ENCODE measurements at regions not wholly inside any gene's neighbourhood (a gene's known extent, or its start where the extent isn't known, plus 50 kb on each side); places are given as distances from the start of the nearest gene placed in this dataset.

DNA sequence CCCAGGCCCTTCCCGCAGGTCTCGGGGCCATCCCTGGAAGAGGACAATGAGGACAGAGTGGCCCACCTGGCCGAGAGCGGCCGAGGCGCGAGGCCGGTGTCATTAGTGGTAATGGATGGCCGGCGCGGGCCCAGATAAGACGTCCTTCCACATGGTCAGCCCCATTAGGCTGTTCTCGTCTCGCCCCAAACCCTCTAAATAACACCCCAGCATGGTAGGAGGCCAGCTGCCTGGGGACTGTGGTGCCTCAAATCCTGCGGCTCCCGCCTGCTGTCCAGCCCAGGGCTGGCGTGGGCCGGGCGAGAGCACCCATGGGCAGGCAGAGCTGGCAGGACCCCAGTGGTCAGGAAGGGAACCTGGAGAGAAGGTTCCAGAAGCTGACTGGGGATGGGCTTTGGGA, 121.7 kb downstream of the FAM53A start:
- Histone ChIP-seq H3K4me1 (ENCODE audit: control insufficient read depth, insufficient read depth, low read length) (no peaks in the 10 kb centered on the region), H3K9ac (ENCODE audit: low read length) (no peak overlapping the region), H3K27me3 (ENCODE audit: control insufficient read depth, insufficient read depth, low read length) (peaks cover 27% of the 10 kb centered on the region)

DNA sequence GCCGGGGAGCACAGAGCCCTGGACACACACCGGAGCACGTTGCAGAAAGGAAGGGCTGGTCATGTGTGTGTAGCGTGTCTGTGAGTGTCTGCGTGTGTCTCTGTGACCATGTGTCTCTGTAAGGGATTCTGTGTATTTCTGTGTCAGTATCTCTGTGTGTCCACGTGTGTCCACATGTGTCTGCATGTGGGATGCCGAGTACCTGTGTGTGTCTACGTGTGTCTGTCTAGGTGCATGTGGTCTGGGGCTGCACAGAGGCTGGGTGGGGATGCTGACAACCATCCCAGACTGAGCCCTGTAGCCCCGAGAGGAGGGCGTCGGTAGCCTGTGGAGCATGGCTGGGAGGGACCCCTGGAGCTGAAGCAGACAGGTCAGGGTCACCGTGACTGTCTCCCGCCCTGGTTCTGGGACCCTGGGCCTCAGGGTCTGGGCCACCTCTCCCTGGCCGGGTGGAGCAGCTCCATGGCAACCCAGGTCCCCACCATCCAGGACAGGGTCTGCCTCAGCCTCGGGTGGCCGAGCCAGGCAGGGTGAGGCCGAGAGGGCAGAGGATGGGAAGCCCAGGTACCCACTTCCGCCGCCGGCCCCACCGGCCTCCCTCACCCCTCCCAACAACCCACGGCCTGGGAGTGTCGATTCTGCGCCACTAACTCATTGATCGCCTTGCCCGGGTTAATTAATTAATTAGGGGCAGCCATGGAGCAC, 122.7 kb downstream of the FAM53A start:
- Histone ChIP-seq H3K36me3 (ENCODE audit: control insufficient read depth, insufficient read depth, low read length) (no peaks in the 10 kb centered on the region), H3K27me3 (ENCODE audit: control insufficient read depth, insufficient read depth, low read length) (peaks cover 24% of the 10 kb centered on the region)

More for the DNA sequence above, 121.7 kb downstream of the FAM53A start:
- no peaks in the 10 kb centered on the region for H3K36me3 ChIP-seq (ENCODE audit: control insufficient read depth, insufficient read depth, low read length)
- no peak overlapping the region for H3K4me3 ChIP-seq (ENCODE audit: low read length)
- H3K27ac ChIP-seq (ENCODE audit: low read depth, low read length): no peak overlapping the region

DNA sequence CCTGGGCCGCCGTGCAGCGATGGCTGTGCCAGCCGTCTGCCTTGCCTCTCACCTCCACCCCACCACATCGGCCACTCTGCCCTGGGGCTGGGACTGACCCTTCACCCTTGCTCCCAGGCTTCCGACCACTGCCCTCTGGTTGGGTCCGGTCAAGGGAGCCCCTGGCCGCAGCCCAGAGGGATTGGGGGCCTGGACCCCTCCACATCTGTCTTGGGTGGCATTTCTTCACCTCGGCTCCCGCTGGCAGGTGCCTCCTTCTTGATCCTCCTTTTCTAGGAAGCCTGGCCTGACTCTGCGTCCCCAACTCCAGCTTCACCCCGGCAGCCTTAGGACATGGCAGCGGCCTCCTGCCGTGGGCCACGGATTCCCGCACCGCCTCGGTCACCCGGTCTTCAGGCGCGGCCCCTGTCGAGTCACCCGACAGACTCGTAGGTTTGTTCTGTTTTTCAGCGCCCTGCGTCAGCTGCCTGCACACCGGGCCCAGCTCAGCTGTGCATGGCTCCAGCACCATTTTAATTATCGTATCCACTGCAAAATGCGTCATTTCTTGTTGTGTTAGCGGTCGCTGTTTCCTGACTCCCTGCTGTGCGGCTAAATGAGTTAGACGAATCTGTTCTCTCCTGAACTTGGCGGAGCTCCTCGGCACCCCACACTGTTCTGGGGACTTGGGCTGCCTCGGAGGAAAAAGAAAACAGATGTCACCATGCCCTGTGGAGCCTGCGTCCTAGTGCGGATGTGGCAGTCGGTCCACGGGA, 124.0 kb downstream of the FAM53A start:
- Histone ChIP-seq H3K36me3 (ENCODE audit: control insufficient read depth, insufficient read depth, low read length) (no peaks in the 10 kb centered on the region), H3K27ac (ENCODE audit: low read depth, low read length) (no peak overlapping the region), H3K4me1 (ENCODE audit: control insufficient read depth, insufficient read depth, low read length) (no peaks in the 10 kb centered on the region), H3K27me3 (ENCODE audit: control insufficient read depth, insufficient read depth, low read length) (peaks cover 17% of the 10 kb centered on the region), H3K9ac (ENCODE audit: low read length) (no peak overlapping the region), H3K4me3 (ENCODE audit: low read length) (no peak overlapping the region)

More for the DNA sequence above, 122.7 kb downstream of the FAM53A start:
- Histone ChIP-seq H3K27ac (ENCODE audit: low read depth, low read length) (no peak overlapping the region), H3K9ac (ENCODE audit: low read length) (no peak overlapping the region), H3K4me3 (ENCODE audit: low read length) (no peak overlapping the region), H3K4me1 (ENCODE audit: control insufficient read depth, insufficient read depth, low read length) (no peaks in the 10 kb centered on the region)

DNA sequence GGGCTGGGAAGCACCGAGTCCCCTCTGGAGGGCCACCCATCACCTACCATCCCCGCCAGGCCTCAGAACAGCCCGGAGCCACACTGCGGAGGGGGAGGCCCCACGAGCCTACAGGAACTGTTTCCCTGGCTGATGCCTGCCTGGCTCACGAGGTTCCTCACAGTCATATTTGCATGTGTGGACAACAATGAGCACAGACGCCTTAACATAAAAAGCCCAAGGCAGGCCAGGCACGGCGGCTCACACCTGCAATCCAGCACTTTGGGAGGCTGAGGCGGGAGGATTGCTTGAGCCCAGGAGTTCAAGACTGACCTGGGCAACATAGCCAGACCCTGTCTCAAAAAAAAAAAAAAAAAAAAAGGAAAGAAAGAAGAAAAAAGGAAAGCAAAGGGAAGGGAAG, 125.9 kb downstream of the FAM53A start:
- Histone ChIP-seq H3K9ac (ENCODE audit: low read length) (no peak overlapping the region), H3K4me1 (ENCODE audit: control insufficient read depth, insufficient read depth, low read length) (no peaks in the 10 kb centered on the region), H3K27me3 (ENCODE audit: control insufficient read depth, insufficient read depth, low read length) (peaks cover 11% of the 10 kb centered on the region), H3K27ac (ENCODE audit: low read depth, low read length) (no peak overlapping the region), H3K4me3 (ENCODE audit: low read length) (no peak overlapping the region), H3K36me3 (ENCODE audit: control insufficient read depth, insufficient read depth, low read length) (no peaks in the 10 kb centered on the region)

DNA sequence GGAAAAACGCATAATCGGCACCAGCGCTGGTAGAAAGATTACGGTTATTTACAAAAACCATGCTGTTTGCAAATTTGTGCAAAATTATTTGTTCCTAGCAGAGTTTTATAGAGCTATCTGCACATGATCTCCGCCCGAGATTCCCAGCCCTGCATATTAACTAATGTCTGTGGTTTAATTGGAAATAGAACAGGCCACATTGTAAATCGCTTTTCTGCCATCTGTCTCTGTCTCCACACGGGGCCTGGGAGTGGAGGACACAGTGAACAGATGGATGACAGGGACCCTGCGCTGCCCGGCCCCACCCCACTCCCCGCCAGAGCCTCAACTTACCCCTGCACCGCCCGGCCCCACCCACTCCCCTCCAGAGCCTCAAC, 126.9 kb downstream of the FAM53A start:
- H3K4me1 ChIP-seq (ENCODE audit: control insufficient read depth, insufficient read depth, low read length): no peaks in the 10 kb centered on the region
- no peak overlapping the region for H3K27ac ChIP-seq (ENCODE audit: low read depth, low read length)
- H3K36me3 ChIP-seq (ENCODE audit: control insufficient read depth, insufficient read depth, low read length): no peaks in the 10 kb centered on the region
- peaks cover 11% of the 10 kb centered on the region for H3K27me3 ChIP-seq (ENCODE audit: control insufficient read depth, insufficient read depth, low read length)
- H3K4me3 ChIP-seq (ENCODE audit: low read length): no peak overlapping the region
- no peak overlapping the region for H3K9ac ChIP-seq (ENCODE audit: low read length)

DNA sequence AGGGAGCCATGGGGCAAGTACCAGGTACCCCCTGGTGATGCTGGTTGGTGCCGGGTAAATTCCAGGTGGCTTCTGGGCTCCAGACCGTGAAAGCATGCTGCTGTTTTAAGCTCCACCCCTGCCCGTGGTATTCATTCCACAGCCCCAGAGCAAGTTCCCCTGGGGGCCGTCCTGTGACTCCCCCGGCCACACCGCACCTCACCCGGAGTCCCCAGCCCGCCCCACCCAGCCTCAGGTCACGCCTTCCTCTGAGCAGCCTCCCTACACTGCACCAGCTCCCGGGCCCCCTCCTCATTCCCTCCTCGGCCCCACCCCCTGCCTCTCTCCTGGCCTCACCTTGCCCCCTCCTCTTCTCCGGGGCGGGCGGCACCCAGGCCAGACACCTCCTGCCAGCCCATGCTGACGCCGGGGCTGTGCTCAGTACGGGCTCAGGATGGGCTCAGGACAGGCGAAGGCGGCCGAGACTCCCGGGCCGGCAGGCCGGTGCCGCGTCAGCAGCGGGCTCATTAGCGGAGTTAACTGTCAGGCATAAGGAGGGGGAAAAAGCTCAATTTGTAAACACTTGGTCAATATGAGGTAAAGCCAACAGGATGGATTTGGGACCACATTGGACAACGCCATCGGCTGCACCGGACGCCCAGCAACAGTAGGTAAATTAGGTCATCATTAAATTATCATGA, 127.4 kb downstream of the FAM53A start:
- Histone ChIP-seq H3K4me3 (ENCODE audit: low read length) (no peak overlapping the region), H3K27me3 (ENCODE audit: control insufficient read depth, insufficient read depth, low read length) (peaks cover 11% of the 10 kb centered on the region), H3K36me3 (ENCODE audit: control insufficient read depth, insufficient read depth, low read length) (no peaks in the 10 kb centered on the region), H3K27ac (ENCODE audit: low read depth, low read length) (no peak overlapping the region), H3K4me1 (ENCODE audit: control insufficient read depth, insufficient read depth, low read length) (no peaks in the 10 kb centered on the region), H3K9ac (ENCODE audit: low read length) (no peak overlapping the region)

DNA sequence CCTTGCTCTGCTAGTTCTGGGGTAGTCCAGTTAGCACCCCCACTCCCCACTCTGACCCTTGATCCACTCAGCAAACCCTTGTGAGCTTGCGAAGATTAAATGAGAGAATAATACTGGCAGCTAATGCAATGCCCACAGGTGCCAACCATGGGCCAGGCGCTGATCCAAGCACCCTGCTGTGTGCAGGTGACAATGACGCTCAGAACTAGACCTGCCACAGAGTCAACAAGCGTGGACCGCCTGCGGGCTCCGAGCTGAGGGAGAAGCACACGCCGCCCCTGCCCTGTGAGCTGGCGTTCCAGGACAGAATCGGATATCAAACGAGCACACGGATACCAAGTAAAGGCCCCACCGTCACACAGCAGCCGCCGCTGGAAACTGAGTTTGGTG, 129.2 kb downstream of the FAM53A start:
- H3K27ac ChIP-seq (ENCODE audit: low read depth, low read length): no peak overlapping the region
- no peak overlapping the region for H3K9ac ChIP-seq (ENCODE audit: low read length)
- H3K36me3 ChIP-seq (ENCODE audit: control insufficient read depth, insufficient read depth, low read length): no peaks in the 10 kb centered on the region
- no peaks in the 10 kb centered on the region for H3K4me1 ChIP-seq (ENCODE audit: control insufficient read depth, insufficient read depth, low read length)
- peaks cover 8% of the 10 kb centered on the region for H3K27me3 ChIP-seq (ENCODE audit: control insufficient read depth, insufficient read depth, low read length)
- H3K4me3 ChIP-seq (ENCODE audit: low read length): no peak overlapping the region

DNA sequence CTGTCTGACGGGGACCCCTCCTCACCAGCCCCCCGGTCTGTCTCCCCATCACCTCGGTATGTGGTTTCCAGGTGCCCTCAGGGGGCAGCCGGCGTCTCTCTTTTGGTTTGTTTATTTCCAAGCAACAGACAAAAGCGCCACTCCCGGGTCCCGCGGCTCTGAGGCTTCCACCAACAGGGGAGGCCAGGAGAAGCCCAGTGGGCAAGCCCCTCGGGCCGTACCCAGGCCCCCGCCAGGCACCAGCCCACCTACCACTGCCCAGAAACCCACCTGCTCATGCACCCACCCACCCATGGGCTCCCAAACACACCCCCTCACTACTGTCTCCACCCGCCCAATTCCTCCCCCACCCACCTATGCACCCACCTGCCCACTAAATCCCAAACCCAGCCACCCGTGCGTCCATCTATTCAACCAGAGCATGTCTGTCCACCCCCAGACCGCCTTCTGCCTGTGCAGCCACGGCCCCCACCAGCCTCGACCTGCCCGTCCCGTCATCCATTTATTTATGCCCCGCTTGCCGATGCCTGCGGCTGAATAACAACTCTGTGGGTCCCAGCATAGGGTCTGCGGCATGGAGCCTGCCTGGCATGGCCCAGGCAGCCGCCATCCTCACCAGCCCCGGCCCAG, 129.8 kb downstream of the FAM53A start:
- Histone ChIP-seq H3K4me3 (ENCODE audit: low read length) (no peak overlapping the region), H3K27ac (ENCODE audit: low read depth, low read length) (no peak overlapping the region), H3K9ac (ENCODE audit: low read length) (no peak overlapping the region), H3K27me3 (ENCODE audit: control insufficient read depth, insufficient read depth, low read length) (peaks cover 8% of the 10 kb centered on the region), H3K4me1 (ENCODE audit: control insufficient read depth, insufficient read depth, low read length) (no peaks in the 10 kb centered on the region), H3K36me3 (ENCODE audit: control insufficient read depth, insufficient read depth, low read length) (no peaks in the 10 kb centered on the region)

DNA sequence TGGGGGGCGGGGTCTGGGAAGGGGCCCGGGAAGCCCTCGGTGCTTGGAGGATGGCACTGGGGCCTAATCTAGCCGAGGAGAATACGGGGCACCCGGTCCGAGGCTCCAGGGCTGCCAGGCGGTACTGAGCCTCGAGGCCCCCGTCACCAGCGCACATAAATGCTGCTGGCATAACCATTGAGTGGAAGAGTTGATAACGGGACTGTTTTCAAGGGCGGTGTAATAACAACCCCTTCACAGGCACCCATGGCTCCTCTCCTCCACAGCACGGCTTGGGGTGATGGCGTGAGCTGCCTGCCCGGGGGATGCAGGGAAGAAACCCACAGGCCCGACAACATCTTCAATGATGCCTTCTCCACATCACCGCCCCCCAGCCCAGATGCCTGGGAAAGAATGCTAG, 130.7 kb downstream of the FAM53A start:
- Histone ChIP-seq H3K4me1 (ENCODE audit: control insufficient read depth, insufficient read depth, low read length) (no peaks in the 10 kb centered on the region), H3K27ac (ENCODE audit: low read depth, low read length) (no peak overlapping the region), H3K9ac (ENCODE audit: low read length) (no peak overlapping the region), H3K27me3 (ENCODE audit: control insufficient read depth, insufficient read depth, low read length) (peaks cover 6% of the 10 kb centered on the region), H3K36me3 (ENCODE audit: control insufficient read depth, insufficient read depth, low read length) (no peaks in the 10 kb centered on the region), H3K4me3 (ENCODE audit: low read length) (no peak overlapping the region)

DNA sequence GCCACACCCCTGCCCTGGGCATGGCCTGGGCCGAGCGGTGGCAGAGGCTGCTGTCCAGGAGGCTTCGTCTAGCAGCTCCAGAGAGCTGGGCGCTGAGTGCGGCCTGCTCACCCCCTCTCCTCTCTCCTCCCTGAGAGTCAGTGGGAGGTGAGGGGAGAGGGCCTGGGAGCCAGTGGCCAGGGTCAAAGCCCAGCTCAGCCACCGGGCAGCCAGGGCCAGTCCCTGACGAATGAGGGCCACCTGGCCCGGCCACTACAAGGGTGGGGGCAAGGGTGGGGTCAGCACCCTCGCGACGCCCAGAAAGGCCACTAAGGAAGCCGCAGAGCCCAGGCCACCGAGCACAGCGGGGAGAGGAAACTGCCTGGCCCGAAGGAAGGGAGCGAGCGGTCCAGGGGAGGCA, 131.7 kb downstream of the FAM53A start:
- Histone ChIP-seq H3K27me3 (ENCODE audit: control insufficient read depth, insufficient read depth, low read length) (peaks cover 6% of the 10 kb centered on the region), H3K27ac (ENCODE audit: low read depth, low read length) (no peak overlapping the region), H3K4me3 (ENCODE audit: low read length) (no peak overlapping the region), H3K4me1 (ENCODE audit: control insufficient read depth, insufficient read depth, low read length) (no peaks in the 10 kb centered on the region), H3K36me3 (ENCODE audit: control insufficient read depth, insufficient read depth, low read length) (no peaks in the 10 kb centered on the region), H3K9ac (ENCODE audit: low read length) (no peak overlapping the region)

DNA sequence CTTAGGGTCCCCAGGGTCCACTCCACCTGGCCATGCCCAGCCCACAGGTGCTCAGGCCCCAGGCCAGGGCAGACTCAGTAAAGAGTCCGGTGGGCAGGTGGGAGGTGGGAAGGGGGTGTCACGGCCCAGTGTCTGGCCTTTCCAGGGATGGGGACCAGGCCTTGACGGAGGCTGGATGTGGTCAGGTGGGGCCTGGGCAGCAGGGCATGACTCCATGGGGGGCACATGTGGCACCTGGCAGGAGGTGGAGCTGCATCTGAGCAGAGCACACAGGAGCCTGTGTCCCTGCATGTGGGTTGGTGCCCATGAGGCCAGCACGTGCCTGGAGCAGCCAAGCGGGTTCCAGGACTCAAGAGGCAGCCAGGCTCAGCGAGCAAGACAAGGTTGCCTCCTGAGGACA, 132.9 kb downstream of the FAM53A start:
- Histone ChIP-seq H3K27me3 (ENCODE audit: control insufficient read depth, insufficient read depth, low read length) (peaks cover 3% of the 10 kb centered on the region), H3K27ac (ENCODE audit: low read depth, low read length) (no peak overlapping the region), H3K4me3 (ENCODE audit: low read length) (no peak overlapping the region), H3K36me3 (ENCODE audit: control insufficient read depth, insufficient read depth, low read length) (no peaks in the 10 kb centered on the region), H3K4me1 (ENCODE audit: control insufficient read depth, insufficient read depth, low read length) (no peaks in the 10 kb centered on the region), H3K9ac (ENCODE audit: low read length) (no peak overlapping the region)
